ENCODE measurements at regions not wholly inside any gene's neighbourhood (a gene's known extent, or its start where the extent isn't known, plus 50 kb on each side); places are given as distances from the start of the nearest gene placed in this dataset.

DNA sequence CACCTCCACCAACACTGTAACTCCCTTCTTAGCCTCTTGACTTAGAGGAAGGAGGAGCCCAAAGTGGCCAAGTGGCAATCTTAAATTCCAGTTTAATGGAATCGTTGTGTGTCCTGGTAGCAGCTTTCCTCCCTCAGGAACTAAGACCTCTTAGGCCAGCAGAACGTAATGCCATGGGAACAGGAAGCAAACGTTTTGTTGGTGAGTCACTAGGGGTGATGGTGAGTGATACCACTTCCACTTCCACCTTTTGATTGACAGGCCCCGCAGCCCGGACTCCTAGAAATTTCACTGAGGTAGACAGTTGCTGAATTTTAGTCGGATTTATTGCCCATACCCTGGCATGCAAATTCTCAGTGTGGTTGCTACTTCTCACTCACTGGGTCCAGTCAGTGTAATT lies 94.2 kb upstream of the FBN2 start:
- TF ChIP-seq, protein P1, sequence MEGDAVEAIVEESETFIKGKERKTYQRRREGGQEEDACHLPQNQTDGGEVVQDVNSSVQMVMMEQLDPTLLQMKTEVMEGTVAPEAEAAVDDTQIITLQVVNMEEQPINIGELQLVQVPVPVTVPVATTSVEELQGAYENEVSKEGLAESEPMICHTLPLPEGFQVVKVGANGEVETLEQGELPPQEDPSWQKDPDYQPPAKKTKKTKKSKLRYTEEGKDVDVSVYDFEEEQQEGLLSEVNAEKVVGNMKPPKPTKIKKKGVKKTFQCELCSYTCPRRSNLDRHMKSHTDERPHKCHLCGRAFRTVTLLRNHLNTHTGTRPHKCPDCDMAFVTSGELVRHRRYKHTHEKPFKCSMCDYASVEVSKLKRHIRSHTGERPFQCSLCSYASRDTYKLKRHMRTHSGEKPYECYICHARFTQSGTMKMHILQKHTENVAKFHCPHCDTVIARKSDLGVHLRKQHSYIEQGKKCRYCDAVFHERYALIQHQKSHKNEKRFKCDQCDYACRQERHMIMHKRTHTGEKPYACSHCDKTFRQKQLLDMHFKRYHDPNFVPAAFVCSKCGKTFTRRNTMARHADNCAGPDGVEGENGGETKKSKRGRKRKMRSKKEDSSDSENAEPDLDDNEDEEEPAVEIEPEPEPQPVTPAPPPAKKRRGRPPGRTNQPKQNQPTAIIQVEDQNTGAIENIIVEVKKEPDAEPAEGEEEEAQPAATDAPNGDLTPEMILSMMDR (IDR thresholded peaks at IDR 0.05; ENCODE audit: control extremely low read depth, extremely low read depth), result no peak
- Histone ChIP-seq H3K9me3 (ENCODE audit: control insufficient read depth in 4 of 4, insufficient read depth in 3 of 4, low read length in 3 of 4) (no peaks in the 10 kb centered on the region), H3K4me1 (ENCODE audit: control insufficient read depth in 5 of 5, insufficient read depth in 5 of 5, low read length in 5 of 5) (no peaks in the 10 kb centered on the region), H3K27ac (ENCODE audit: low read depth in 1 of 2, low read length in 1 of 2) (no peak overlapping the region), H3K27me3 (ENCODE audit: control insufficient read depth in 3 of 3, insufficient read depth in 3 of 3, low read length in 2 of 3) (no peaks in the 10 kb centered on the region), H3K9ac (ENCODE audit: insufficient read depth in 1 of 2, low read length in 2 of 2) (no peak overlapping the region), H3K36me3 (ENCODE audit: control insufficient read depth in 4 of 4, insufficient read depth in 4 of 4, low read length in 4 of 4) (no peaks in the 10 kb centered on the region), H3K4me3 (no peak overlapping the region)
- DNase-seq (no peak), ATAC-seq (ENCODE audit: insufficient read depth, low FRiP score) (no peak)
- 50 to 62% methylated on average over 6 of the region's 6 CpGs for WGBS, 2 donors

DNA sequence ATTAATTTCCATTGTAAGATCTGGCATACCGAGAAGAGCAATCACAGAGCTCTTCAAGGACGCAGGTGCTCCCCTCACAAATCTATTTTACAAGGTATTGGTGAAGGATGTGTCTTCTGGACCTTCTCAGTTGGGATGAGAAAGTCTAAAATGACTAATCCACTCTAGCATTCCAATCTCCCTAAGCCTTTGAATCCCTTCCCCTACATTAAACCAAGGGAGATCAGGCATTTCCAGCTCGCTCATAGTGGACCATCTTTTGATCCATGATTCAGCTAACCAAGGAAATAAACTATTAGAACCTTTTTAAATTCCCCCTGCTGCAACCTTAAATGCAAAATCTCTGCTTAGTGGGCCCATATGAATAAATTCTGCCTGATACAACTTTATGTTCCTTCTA lies 95.9 kb upstream of the FBN2 start:
- DNase-seq (no peak), ATAC-seq (ENCODE audit: insufficient read depth, low FRiP score) (no peak)
- TF ChIP-seq, protein P1 (IDR thresholded peaks at IDR 0.05; ENCODE audit: control extremely low read depth, extremely low read depth), result no peak
- H3K27ac ChIP-seq (ENCODE audit: low read depth in 1 of 2, low read length in 1 of 2), result no peak overlapping the region
- no peak overlapping the region for H3K9ac ChIP-seq (ENCODE audit: insufficient read depth in 1 of 2, low read length in 2 of 2)
- no peaks in the 10 kb centered on the region for H3K9me3 ChIP-seq (ENCODE audit: control insufficient read depth in 4 of 4, insufficient read depth in 3 of 4, low read length in 3 of 4)
- 89 to 91% methylated on average over 3 of the region's 3 CpGs for WGBS, 2 donors
- no peak overlapping the region for H3K4me3 ChIP-seq
- H3K4me1 ChIP-seq (ENCODE audit: control insufficient read depth in 5 of 5, insufficient read depth in 5 of 5, low read length in 5 of 5), result no peaks in the 10 kb centered on the region
- no peaks in the 10 kb centered on the region for H3K36me3 ChIP-seq (ENCODE audit: control insufficient read depth in 4 of 4, insufficient read depth in 4 of 4, low read length in 4 of 4)
- H3K27me3 ChIP-seq (ENCODE audit: control insufficient read depth in 3 of 3, insufficient read depth in 3 of 3, low read length in 2 of 3), result no peaks in the 10 kb centered on the region

DNA sequence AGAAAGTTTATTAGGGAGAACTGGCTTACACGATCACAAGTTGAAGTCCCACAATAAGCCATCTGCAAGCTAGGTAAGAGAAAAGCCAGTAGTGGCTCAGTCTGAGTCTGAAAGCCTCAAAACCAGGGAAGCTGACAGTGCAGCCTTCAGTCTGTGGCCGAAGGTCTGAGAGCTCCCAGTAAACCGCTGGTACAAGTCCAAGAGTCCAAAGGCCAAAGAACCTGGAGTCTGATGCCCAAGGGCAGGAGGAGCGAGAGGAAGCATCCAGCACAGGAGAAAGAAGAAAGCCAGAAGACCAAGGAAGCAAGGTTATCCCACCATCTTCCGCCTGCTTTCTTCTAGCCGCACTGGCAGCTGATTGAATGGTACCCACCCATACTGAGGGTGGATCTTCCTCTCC lies 97.3 kb upstream of the FBN2 start:
- H3K9ac ChIP-seq (ENCODE audit: insufficient read depth in 1 of 2, low read length in 2 of 2), result no peak overlapping the region
- 92 to 93% methylated on average over 6 of the region's 6 CpGs for WGBS, 2 donors
- DNase-seq (no peak), ATAC-seq (ENCODE audit: insufficient read depth, low FRiP score) (no peak)
- H3K36me3 ChIP-seq (ENCODE audit: control insufficient read depth in 4 of 4, insufficient read depth in 4 of 4, low read length in 4 of 4), result no peaks in the 10 kb centered on the region
- TF ChIP-seq, protein P1 (IDR thresholded peaks at IDR 0.05; ENCODE audit: control extremely low read depth, extremely low read depth), result no peak
- H3K4me3 ChIP-seq, result no peak overlapping the region
- H3K27me3 ChIP-seq (ENCODE audit: control insufficient read depth in 3 of 3, insufficient read depth in 3 of 3, low read length in 2 of 3), result no peaks in the 10 kb centered on the region
- H3K4me1 ChIP-seq (ENCODE audit: control insufficient read depth in 5 of 5, insufficient read depth in 5 of 5, low read length in 5 of 5), result no peaks in the 10 kb centered on the region
- H3K9me3 ChIP-seq (ENCODE audit: control insufficient read depth in 4 of 4, insufficient read depth in 3 of 4, low read length in 3 of 4), result peaks cover 0 to 1% (median 0%) of the 10 kb centered on the region in 4 donors
- H3K27ac ChIP-seq (ENCODE audit: low read depth in 1 of 2, low read length in 1 of 2), result no peak overlapping the region

DNA sequence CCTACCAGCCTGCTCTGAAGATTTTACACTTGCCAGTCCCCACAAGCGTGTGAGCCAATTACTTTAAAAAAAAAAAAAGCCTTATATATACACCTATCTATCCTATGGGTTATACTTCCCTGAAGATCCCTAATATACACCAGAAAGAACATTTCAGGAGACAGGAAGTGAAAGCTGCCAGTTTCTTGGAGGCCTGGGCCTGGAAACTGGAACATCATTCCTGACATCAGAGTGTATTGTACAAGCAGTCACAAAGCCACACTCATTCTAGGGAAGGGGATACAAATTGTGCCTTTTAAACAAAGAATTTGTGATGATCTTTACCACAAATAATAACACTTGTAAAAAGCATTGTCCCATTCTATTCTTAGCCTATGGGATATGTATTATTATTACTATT lies 98.3 kb upstream of the FBN2 start:
- peaks cover 0 to 1% (median 0%) of the 10 kb centered on the region in 4 donors for H3K9me3 ChIP-seq (ENCODE audit: control insufficient read depth in 4 of 4, insufficient read depth in 3 of 4, low read length in 3 of 4)
- no peaks in the 10 kb centered on the region for H3K36me3 ChIP-seq (ENCODE audit: control insufficient read depth in 4 of 4, insufficient read depth in 4 of 4, low read length in 4 of 4)
- DNase-seq (no peak), ATAC-seq (ENCODE audit: insufficient read depth, low FRiP score) (no peak)
- H3K4me3 ChIP-seq, result no peak overlapping the region
- H3K27me3 ChIP-seq (ENCODE audit: control insufficient read depth in 3 of 3, insufficient read depth in 3 of 3, low read length in 2 of 3), result no peaks in the 10 kb centered on the region
- TF ChIP-seq, protein P1 (IDR thresholded peaks at IDR 0.05; ENCODE audit: control extremely low read depth, extremely low read depth), result no peak
- no peak overlapping the region for H3K27ac ChIP-seq (ENCODE audit: low read depth in 1 of 2, low read length in 1 of 2)
- H3K4me1 ChIP-seq (ENCODE audit: control insufficient read depth in 5 of 5, insufficient read depth in 5 of 5, low read length in 5 of 5), result no peaks in the 10 kb centered on the region
- 88 to 94% methylated on average over 1 of the region's 1 CpG for WGBS, 2 donors
- H3K9ac ChIP-seq (ENCODE audit: insufficient read depth in 1 of 2, low read length in 2 of 2), result no peak overlapping the region

Data from lung (tissue), 11 donors.